H9 (cell line): ENCODE measurements at regions not wholly inside any gene's neighbourhood (a gene's known extent, or its start where the extent isn't known, plus 50 kb on each side); places are given as distances from the start of the nearest gene placed in this dataset.

Experiments used
- DNase-seq: peaks from one replicate; pipeline ENCODE4 v3.0.0-alpha.2; 2017
- H2AFZ ChIP-seq: one replicate; pipeline ENCODE4 v1.6.1; 2013; ENCODE audit warnings: mild to moderate bottlenecking, low read length, control low read depth, moderate library complexity
- H2AK5ac ChIP-seq: 2 replicates; pipeline ENCODE4 v1.6.1; 2013; ENCODE audit warnings: low read length, control low read depth, mixed read lengths; ENCODE audit not compliant: insufficient read length
- H2BK120ac ChIP-seq: one replicate; pipeline ENCODE4 v1.6.1; 2013; ENCODE audit warnings: low read depth, mild to moderate bottlenecking, low read length, control low read depth, inconsistent platforms; ENCODE audit not compliant: poor library complexity, severe bottlenecking
- H2BK12ac ChIP-seq: 2 replicates; pipeline ENCODE4 v1.6.1; 2013; ENCODE audit warnings: low read length, control low read depth, mixed read lengths, low read depth; ENCODE audit not compliant: insufficient read length
- H2BK15ac ChIP-seq: 2 replicates; pipeline ENCODE4 v1.6.1; 2013; ENCODE audit warnings: low read depth, low read length, control low read depth
- H2BK20ac ChIP-seq: one replicate; pipeline ENCODE4 v1.6.1; 2013; ENCODE audit warnings: low read depth, mild to moderate bottlenecking, low read length, control low read depth, inconsistent platforms; ENCODE audit not compliant: poor library complexity, severe bottlenecking
- H2BK5ac ChIP-seq: 2 replicates; pipeline ENCODE4 v1.6.1; 2013; ENCODE audit warnings: low read length, control low read depth, mixed read lengths; ENCODE audit not compliant: insufficient read length
- H3K14ac ChIP-seq: 2 replicates; pipeline ENCODE4 v1.6.1; 2013; ENCODE audit warnings: low read length, control low read depth; ENCODE audit not compliant: insufficient read depth
- H3K18ac ChIP-seq: 2 replicates; pipeline ENCODE4 v1.6.1; 2013; ENCODE audit warnings: low read depth, mild to moderate bottlenecking, mixed read lengths, low read length, control low read depth; ENCODE audit not compliant: insufficient read length
- H3K23ac ChIP-seq: 2 replicates; pipeline ENCODE4 v1.6.1; 2013; ENCODE audit warnings: low read length, control low read depth, mixed read lengths, low read depth; ENCODE audit not compliant: insufficient read length
- H3K23me2 ChIP-seq: 2 replicates; pipeline ENCODE4 v1.6.1; 2013; ENCODE audit warnings: low read depth, mild to moderate bottlenecking, mixed read lengths, low read length, control low read depth; ENCODE audit not compliant: insufficient read length, poor library complexity, severe bottlenecking
- H3K27ac ChIP-seq: 2 replicates; pipeline ENCODE4 v1.5.1; 2013; ENCODE audit warnings: low read length, control low read depth, mixed read lengths, low read depth; ENCODE audit not compliant: insufficient read length
- H3K27me3 ChIP-seq: 2 replicates; pipeline ENCODE4 v1.6.1; 2013; ENCODE audit warnings: low read length, control low read depth, inconsistent platforms; ENCODE audit not compliant: insufficient read depth
- H3K4ac ChIP-seq: 2 replicates; pipeline ENCODE4 v1.6.1; 2013; ENCODE audit warnings: low read depth, mild to moderate bottlenecking, control low read depth, inconsistent platforms, low read length, moderate library complexity
- H3K4me1 ChIP-seq: 2 replicates; pipeline ENCODE4 v1.6.1; 2013; ENCODE audit warnings: low read length, control low read depth, inconsistent platforms; ENCODE audit not compliant: insufficient read depth
- H3K4me2 ChIP-seq: 2 replicates; pipeline ENCODE4 v1.6.1; 2013; ENCODE audit warnings: low read length, control low read depth, mixed read lengths; ENCODE audit not compliant: insufficient read length, insufficient read depth
- H3K56ac ChIP-seq: 2 replicates; pipeline ENCODE4 v1.6.1; 2013; ENCODE audit warnings: low read depth, mild to moderate bottlenecking, mixed read lengths, low read length, control low read depth; ENCODE audit not compliant: insufficient read length
- H3K79me1 ChIP-seq: 2 replicates; pipeline ENCODE4 v1.6.1; 2013; ENCODE audit warnings: low read depth, mild to moderate bottlenecking, moderate library complexity, low read length, control low read depth, inconsistent platforms; ENCODE audit not compliant: insufficient read depth, poor library complexity, severe bottlenecking
- H3K79me2 ChIP-seq: 2 replicates; pipeline ENCODE4 v1.6.1; 2013; ENCODE audit warnings: low read length, control low read depth, inconsistent platforms; ENCODE audit not compliant: insufficient read depth
- H3K9ac ChIP-seq: 2 replicates; pipeline ENCODE4 v1.6.1; 2013; ENCODE audit warnings: low read length, control low read depth, mixed read lengths; ENCODE audit not compliant: insufficient read length; ENCODE audit errors: extremely low read depth
- H3K9me3 ChIP-seq: one replicate; pipeline ENCODE4 v1.6.1; 2013; ENCODE audit warnings: low read depth, low read length, inconsistent platforms; ENCODE audit not compliant: control insufficient read depth
- H3T11ph ChIP-seq: one replicate; pipeline ENCODE4 v1.6.1; 2013; ENCODE audit warnings: mild to moderate bottlenecking, low read length, control low read depth, inconsistent platforms
- H4K20me1 ChIP-seq: one replicate; pipeline ENCODE4 v1.6.1; 2013; ENCODE audit not compliant: control insufficient read depth, insufficient read length, insufficient read depth
- H4K5ac ChIP-seq: 2 replicates; pipeline ENCODE4 v1.6.1; 2013; ENCODE audit warnings: low read depth, mild to moderate bottlenecking, mixed read lengths, low read length, control low read depth; ENCODE audit not compliant: insufficient read length
- H4K8ac ChIP-seq: replicated peaks from 2 replicates; pipeline ENCODE4 v1.6.1; 2013; ENCODE audit warnings: low read length, control low read depth, mixed read lengths, low read depth; ENCODE audit not compliant: insufficient read length
- H4K91ac ChIP-seq: 2 replicates; pipeline ENCODE4 v1.6.1; 2013; ENCODE audit warnings: low read depth, mild to moderate bottlenecking, moderate library complexity, mixed read lengths, low read length, control low read depth; ENCODE audit not compliant: insufficient read length
- H3K27ac Mint-ChIP-seq, 3 experiments: 2 replicates in 2 of 3; 3 replicates in 1 of 3; pipeline ENCODE4 v1.8.0; 2020 to 2021; ENCODE audit warnings: mixed read lengths in 3 of 3, mild to moderate bottlenecking in 1 of 3, moderate library complexity in 1 of 3
- H3K27me3 Mint-ChIP-seq: 2 replicates; pipeline ENCODE4 v1.8.0; 2021; ENCODE audit warnings: low read depth, mild to moderate bottlenecking, moderate library complexity, mixed read lengths
- H3K36me3 Mint-ChIP-seq, 3 experiments: 2 replicates in 2 of 3; 3 replicates in 1 of 3; pipeline ENCODE4 v1.8.0; 2020 to 2021; ENCODE audit warnings: low read depth in 3 of 3, mixed read lengths in 3 of 3; ENCODE audit not compliant: insufficient read depth in 1 of 3
- H3K4me1 Mint-ChIP-seq, 2 experiments: 2 replicates each; pipeline ENCODE4 v1.8.0; 2020; ENCODE audit warnings: mixed read lengths in 2 of 2
- H3K4me3 Mint-ChIP-seq, 2 experiments: 2 replicates in 1 of 2; 3 replicates in 1 of 2; pipeline ENCODE4 v1.8.0; 2020 to 2021; ENCODE audit warnings: mild to moderate bottlenecking in 2 of 2, mixed read lengths in 2 of 2, moderate library complexity in 1 of 2
- H3K9me3 Mint-ChIP-seq, 2 experiments: 2 replicates in 1 of 2; 3 replicates in 1 of 2; pipeline ENCODE4 v1.8.0; 2020; ENCODE audit warnings: mild to moderate bottlenecking in 2 of 2, mixed read lengths in 2 of 2, moderate library complexity in 1 of 2
- WGBS: extraction: QIAGEN DNeasy Blood & Tissue Kit; methylation state at CpG from one replicate; pipeline ENCODE4 v1.1.7; 2013; ENCODE audit warnings: missing lambda C conversion rate, low lambda C conversion rate, mixed read lengths; ENCODE audit not compliant: insufficient read length; ENCODE audit errors: extremely low coverage; 5-methylcytosine and 5-hydroxymethylcytosine counted together
- TF ChIP-seq, protein P1 (sequence below): fragments of 200-600 bp; sonication (generic); conservative IDR thresholded peaks from 3 replicates; pipeline ENCODE4 v1.8.0; 2021; ENCODE audit warnings: antibody characterized with exemption, mild to moderate bottlenecking

DNA sequence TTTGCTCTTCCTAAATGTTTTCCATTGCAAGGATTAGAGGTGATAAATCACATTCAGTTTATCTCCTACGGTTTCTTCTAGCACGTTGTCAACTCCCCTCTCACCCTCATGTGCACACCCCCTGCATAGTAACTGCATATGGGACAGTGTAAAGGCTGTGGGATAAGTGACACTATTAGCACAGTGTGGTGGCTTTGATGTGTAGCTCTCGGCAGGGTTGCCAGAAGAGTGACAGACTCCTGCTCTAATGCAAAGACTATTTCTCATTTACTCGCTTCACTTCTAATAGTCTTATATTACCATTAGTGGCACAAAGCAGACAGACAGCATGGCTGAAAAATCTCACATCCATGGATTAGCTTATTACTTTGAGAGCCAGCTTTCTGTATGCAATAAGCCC lies 454.6 kb downstream of the CETN3 start:
- no peak overlapping the region for H3K27ac Mint-ChIP-seq
- H3K4ac ChIP-seq: no peak overlapping the region
- no peak overlapping the region for H3K14ac ChIP-seq
- H2BK5ac ChIP-seq: no peak overlapping the region
- no peaks in the 10 kb centered on the region for H3K27me3 Mint-ChIP-seq
- H3K4me1 Mint-ChIP-seq: peaks cover 4 to 5% of the 10 kb centered on the region in 2 experiments; a peak in 3 of 4 replicates
- H3K4me1 ChIP-seq: no peaks in the 10 kb centered on the region
- H2BK120ac ChIP-seq: no peak overlapping the region
- no peak overlapping the region for H3K18ac ChIP-seq
- H2AK5ac ChIP-seq: no peak overlapping the region
- no peak overlapping the region for H3K9ac ChIP-seq
- no peak overlapping the region for H3K4me3 Mint-ChIP-seq
- no peak overlapping the region for H3K4me2 ChIP-seq
- no CpG with 5 or more reads among the region's 4 CpGs for WGBS
- H4K20me1 ChIP-seq: no peaks in the 10 kb centered on the region
- H3K79me2 ChIP-seq: no peaks in the 10 kb centered on the region
- no peak overlapping the region for H4K8ac ChIP-seq
- H3K9me3 Mint-ChIP-seq: no peaks in the 10 kb centered on the region
- H3T11ph ChIP-seq: no peak overlapping the region
- TF ChIP-seq, protein P1, sequence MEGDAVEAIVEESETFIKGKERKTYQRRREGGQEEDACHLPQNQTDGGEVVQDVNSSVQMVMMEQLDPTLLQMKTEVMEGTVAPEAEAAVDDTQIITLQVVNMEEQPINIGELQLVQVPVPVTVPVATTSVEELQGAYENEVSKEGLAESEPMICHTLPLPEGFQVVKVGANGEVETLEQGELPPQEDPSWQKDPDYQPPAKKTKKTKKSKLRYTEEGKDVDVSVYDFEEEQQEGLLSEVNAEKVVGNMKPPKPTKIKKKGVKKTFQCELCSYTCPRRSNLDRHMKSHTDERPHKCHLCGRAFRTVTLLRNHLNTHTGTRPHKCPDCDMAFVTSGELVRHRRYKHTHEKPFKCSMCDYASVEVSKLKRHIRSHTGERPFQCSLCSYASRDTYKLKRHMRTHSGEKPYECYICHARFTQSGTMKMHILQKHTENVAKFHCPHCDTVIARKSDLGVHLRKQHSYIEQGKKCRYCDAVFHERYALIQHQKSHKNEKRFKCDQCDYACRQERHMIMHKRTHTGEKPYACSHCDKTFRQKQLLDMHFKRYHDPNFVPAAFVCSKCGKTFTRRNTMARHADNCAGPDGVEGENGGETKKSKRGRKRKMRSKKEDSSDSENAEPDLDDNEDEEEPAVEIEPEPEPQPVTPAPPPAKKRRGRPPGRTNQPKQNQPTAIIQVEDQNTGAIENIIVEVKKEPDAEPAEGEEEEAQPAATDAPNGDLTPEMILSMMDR: no peak
- H3K56ac ChIP-seq: no peak overlapping the region
- no peaks in the 10 kb centered on the region for H3K23me2 ChIP-seq
- H3K27me3 ChIP-seq: no peaks in the 10 kb centered on the region
- no peaks in the 10 kb centered on the region for H3K9me3 ChIP-seq
- no peak for DNase-seq
- H2BK15ac ChIP-seq: no peak overlapping the region
- H3K23ac ChIP-seq: no peak overlapping the region
- H2AFZ ChIP-seq: no peak overlapping the region
- H3K27ac ChIP-seq: no peak overlapping the region
- no peak overlapping the region for H2BK12ac ChIP-seq
- no peak overlapping the region for H2BK20ac ChIP-seq
- H4K91ac ChIP-seq: no peak overlapping the region
- no peaks in the 10 kb centered on the region for H3K79me1 ChIP-seq
- no peak overlapping the region for H4K5ac ChIP-seq
- no peaks in the 10 kb centered on the region for H3K36me3 Mint-ChIP-seq
